ENCODE measurements at regions not wholly inside any gene's neighbourhood (a gene's known extent, or its start where the extent isn't known, plus 50 kb on each side); places are given as distances from the start of the nearest gene placed in this dataset.

DNA sequence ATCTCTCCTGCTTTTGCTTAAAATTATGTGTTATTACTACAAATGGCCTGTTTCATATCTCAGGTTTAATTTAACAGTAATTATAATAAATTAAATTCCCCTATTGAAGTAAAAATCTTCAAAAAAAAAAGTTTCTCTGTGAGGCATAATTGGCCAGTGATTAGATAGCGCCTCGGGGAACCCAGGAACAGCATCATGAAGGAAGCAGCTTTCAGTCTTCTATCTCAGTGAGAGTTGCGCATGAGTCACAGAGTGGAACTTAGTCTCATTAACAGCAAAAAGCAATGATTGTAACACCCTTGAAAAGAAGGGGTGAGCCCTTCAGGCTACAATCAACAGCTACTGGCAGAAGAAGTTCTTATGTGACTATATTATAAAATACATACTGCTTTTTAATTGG, 506.2 kb upstream of the ZWINT start:
- DNase-seq (ENCODE audit: low read depth in 2 of 2) = no peak

DNA sequence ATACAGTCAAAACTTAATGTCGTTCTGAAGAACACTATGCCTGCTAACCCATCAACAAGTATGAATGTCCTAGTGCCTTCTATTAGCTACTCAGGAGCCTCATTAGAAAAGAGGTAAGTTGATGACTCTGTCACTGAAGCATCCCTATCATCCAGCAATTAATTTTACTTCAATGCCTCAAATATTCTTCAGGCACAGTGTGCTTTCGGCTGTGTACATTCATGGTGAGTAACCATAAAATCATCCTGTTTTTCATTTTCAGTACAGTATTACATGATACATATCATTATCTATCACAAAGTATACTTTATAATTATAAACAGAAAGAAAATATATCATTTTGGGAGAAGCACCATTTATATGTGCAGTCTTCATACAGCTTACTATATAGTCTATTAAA, 495.5 kb upstream of the ZWINT start:
- no peak for DNase-seq (ENCODE audit: low read depth in 2 of 2)

DNA sequence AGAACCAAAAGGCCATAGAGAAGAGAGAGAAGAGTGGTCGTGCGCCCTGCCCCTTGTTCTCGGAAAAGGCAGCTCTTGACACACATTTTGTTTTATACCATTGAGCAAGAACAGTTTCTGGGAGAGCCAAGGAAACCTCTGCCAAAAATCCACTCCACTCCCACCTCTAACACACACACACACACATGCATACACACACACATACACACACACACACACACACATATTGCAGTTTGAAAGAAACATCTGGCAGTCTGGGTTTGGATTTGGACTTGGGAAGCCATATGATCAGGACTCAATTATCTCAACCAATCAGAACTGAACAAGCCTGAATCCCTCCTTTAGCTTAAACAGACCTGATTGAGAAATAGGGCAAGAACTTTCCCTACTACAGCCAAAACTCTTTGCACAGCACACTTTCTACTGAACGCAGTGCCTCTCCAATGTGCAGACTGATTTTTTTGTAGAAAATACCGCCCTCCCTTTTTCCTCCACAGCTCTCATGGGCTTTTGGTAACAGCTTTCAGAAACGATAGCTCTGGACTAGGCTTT, 484.0 kb upstream of the ZWINT start:
- no peak for DNase-seq (ENCODE audit: low read depth in 2 of 2)

DNA sequence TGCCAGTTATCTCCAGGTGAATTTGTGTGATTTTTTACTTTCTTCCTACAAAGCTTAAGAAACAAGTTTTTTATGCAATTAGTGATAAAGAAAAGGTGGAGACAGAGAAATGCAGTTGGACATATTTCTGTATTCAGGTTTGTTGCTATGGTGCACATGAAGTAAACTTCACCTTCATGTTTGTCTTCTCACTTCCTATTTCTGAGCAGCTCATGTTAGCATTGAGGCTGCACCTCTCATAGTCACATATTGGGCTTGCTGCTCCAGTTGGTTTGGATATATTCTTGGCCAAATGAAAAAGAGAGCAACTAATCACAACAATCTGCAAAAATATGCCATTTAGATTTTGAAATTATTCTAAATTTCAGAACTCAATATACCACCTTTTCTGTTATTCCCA, 475.6 kb upstream of the ZWINT start:
- DNase-seq (ENCODE audit: low read depth in 2 of 2) = no peak

DNA sequence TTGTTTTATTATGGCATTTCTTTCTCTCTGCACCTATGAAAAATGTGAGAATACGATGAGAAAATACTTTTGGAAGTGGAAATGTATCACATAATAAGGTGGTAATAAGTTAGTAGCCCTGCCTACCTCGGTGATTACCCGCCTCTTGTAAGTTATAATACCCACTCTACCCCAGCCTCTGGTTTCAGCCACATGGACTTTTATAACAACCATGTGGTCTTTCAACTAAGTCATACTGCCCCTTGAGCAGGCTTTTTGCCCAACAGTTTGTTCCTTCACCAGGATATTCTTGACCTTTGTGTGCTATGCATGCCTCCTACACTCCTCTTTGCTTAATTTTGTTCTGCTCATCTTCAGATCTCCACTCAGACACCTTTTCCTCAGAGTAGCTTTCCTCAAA, 470.6 kb upstream of the ZWINT start:
- no peak for DNase-seq (ENCODE audit: low read depth in 2 of 2)

DNA sequence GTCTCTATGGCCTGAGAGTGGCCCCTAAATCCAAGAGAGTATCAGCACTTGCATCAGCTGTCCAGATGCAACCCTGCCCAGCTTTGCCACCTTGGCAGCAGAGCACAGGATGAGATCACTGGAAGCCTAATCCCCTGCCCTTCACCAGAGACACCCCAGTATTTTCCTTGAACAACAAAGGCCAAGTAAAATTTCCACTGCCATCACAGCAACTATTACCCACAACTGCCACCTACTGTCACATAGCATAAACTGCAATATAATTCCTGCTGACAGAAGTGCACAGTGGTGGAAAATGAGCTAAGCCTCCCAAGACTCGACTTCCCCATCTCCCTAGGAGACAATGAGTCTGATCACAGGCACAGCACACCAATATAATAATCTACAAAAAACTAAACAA, 462.8 kb upstream of the ZWINT start:
- no peak for DNase-seq (ENCODE audit: low read depth in 2 of 2)

DNA sequence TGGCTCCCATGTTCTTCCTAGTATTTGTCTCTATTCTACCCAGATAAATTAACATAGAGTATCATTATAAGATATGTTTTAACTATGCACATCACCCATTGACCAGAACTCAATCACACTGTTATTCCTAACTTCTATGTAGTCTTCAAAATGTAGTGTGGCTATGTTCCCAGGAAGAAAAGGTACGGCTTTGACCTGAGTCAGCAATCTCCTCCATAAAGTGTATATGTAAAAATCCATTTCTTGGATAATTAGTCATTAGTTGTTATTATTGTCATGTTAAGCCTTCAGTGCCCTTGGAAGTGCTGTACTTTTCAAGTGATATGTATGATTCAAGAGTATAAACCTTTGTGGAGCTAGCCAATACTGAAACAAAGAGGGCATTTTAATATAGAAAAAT, 444.0 kb upstream of the ZWINT start:
- no peak for DNase-seq (ENCODE audit: low read depth in 2 of 2)

DNA sequence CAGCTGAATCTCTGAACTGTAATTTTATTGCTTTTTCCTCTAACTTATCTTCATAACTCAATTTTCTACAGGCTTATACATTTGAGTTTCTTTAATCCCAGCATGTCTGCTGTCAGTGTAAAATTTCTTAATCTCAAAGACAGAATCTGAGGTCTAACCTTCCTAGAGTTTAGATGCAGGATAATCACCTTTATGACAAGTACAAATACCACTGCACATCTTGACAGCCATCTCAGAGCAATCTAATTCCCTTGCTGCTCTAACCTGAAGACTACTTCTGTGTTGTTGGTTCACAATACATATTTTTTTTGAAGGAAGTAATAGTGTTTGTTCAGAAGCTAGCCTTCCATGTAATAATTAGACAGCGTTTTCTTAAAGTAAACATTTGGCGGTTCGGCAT, 424.2 kb upstream of the ZWINT start:
- no peak for DNase-seq (ENCODE audit: low read depth in 2 of 2)

DNA sequence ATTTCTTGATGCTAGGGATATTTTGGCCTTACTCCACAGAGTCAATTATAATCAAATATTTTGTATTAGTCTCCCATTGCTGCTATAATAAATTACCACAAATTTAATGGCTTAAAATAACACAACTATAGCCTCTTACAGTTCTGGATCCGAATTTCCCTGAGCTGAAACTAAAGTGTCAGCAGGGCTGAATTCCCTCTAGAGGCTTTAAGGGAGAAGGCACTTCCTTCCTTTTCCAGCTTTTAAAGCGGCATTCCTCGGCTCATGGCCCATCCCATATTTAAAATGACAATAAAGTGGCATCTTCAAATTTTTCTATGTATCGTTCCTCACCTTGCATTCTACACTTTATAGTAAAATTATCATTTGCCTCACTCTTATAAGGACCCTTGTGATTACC, 421.4 kb upstream of the ZWINT start:
- no peak for DNase-seq (ENCODE audit: low read depth in 2 of 2)

DNA sequence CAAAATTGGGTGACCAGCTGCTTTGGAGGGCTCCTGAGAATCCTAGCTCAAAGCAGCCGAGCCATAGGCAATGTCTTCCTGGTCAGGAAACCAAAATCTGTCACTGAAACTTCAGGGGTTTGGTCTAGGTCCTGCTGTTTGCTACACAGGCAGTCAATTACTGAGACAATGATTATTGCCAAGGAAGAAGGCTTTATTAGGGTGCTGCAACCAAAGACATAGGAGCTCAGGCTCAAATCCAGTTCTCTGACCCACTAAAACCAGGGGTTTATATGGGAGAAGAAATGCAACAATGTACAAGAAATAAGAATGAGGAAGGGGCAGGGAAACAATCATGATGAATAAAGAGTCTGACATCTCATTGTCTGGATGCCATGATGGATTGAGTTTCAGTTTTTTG, 410.3 kb upstream of the ZWINT start:
- DNase-seq (ENCODE audit: low read depth in 2 of 2) = no peak

DNA sequence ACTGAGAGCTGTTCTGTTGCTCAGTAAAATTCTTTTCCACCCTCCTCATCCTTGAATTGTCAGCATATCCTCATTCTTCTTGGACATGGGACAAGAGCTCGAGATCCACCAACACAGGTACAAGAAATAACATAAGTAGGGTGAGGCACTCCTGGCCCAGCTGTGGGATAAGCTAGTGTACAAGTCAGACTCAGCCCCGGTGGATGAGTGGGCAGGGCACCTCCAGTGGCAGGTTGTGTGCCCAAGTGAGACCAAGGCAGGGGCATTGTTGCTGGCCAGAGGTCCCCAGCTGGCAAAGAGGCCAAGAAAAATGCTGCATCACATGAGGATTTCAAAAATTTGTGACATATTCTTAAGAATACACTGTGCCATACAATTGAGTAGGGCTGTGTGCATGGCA, 402.0 kb upstream of the ZWINT start:
- DNase-seq (ENCODE audit: low read depth in 2 of 2) = no peak

DNA sequence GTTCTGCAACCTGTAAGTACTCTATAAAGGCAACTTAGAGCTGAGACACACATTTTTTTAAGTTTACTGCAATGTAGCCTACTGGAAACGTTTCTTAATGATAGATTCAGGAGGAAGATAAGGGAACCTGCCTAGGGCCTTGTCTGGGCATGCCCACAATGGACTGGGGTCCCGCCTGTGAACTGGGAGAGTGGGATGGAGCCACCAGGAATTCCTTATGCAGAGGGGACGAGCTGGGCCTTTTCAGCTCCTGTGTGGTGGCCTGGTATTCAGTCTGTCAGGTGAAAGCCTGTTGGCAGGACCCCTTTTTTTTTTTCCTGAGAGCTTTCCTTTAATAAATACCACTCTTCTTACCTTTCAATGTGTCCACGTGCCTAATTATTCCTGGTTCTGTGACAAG, 384.4 kb upstream of the ZWINT start:
- no peak for DNase-seq (ENCODE audit: low read depth in 2 of 2)

DNA sequence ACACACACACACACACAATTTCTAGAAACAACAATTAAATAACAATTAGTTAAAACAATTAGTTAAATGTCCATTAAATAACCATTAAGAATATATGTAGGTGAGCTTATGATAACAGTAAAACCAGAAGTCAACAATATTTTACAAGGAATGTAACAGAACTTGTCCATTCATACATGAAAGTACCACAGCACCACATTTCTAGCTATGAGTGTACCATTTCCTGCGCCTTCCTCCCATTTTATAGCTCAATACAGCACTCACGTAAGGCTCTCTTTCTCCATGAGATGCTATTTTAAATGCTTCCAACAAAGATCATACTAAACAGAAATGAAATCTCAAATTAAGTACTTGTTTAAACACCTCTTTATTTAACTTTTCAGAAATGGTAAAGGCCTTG, 367.3 kb upstream of the ZWINT start:
- no peak for DNase-seq (ENCODE audit: low read depth in 2 of 2)

DNA sequence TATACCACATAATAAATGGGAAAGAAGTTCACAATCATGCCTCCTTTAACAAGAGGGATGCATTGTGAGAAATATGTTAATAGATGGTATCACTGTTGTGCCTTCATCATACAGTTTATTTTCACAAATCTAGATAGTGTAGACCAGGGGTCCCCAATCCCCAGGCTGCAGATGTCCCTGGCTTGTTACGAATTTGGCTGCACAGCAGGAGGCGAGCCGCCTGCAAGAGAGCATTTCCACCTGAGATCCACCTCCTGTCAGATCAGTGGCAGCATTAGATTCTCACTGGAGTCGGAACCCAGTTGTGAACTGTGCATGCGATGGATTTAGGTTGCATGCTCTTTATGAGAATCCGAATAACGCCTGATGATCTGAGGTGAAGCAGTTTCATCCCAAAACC, 361.9 kb upstream of the ZWINT start:
- no peak for DNase-seq (ENCODE audit: low read depth in 2 of 2)

DNA sequence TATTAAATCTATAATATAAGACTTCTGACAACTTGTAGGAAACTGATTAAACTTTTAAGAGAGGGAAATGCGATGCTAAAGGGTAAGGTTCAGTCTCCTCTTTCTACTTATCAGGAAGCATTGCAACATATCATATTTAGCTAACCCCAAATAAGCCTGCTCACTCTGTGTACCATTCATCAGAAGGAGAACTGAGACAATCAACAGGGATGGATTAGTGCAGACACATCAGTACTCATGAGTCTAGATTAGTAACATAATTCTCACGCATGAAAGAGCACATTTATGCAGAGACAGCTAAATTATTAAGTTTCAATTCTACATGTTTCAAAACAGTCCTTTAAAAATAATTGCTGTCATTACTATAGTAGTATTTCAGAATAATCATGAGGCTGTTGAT, 354.2 kb upstream of the ZWINT start:
- no peak for DNase-seq (ENCODE audit: low read depth in 2 of 2)

DNA sequence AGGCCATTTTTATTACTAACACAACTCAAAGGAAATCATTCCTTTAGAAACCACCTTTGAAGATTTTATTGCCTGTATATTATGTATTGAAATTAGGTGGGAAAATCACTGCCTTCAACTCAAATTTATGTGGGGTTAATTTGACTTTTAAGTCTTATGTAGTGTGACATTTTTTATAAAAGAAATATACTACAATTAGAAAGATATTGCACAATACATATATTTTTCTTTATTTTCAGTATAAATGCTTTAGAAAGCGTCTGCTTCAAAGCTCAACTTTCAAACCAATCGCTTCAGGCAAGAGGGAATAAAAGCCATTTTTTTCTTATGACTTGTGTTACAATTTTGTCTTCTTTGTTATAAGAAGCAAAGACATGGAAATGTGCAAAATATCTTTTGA, 337.4 kb upstream of the ZWINT start:
- no peak for DNase-seq (ENCODE audit: low read depth in 2 of 2)

DNA sequence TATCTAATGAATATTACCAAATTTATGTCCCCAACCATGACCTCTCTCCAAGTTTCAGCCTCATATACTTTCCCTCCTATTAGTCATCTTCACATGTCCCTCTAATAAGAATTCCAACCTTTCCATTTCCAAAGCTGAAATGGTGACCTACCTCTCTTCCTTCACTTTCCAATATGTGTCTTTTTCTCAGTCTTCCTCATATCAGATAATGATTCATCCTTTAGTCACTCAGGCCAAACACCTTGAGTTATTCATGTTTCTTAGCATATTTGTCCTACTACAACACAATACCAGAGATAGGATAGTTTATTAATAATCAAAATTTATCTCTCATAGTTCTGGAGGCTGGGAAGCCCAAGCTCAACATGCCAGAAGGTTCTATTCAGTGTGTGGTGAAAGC, 318.5 kb upstream of the ZWINT start:
- no peak for DNase-seq (ENCODE audit: low read depth in 2 of 2)

DNA sequence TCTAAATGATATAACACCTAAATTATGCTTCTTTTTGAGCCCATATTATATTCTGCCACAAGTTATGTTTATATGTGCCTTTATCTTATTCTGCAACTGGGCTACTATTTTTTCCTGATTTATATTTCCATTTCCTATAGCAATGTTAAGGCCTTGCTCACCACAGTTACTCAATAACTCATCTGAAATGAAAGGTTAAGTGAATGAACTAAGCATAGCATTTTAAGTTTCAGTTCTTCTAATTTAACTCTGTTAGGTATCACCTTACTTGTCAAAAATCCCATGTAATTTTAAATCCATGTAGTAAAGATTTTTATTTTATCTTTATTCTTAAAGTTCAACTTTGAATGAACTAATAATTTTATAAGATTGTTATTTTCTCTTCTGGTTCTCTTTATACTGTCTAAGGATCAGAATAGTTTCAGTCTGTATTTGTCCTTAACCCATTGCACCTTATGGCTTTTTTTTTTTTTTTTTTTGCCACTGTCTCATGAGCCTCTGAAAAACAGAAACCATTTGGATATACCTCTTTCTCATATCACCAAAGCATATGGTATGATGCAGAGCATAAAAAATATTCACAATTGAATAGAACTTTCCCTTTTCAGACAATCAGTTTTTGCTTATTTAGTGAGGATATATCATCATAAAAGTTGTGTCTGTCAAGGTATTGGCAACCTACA, 301.8 kb upstream of the ZWINT start:
- no peak for DNase-seq (ENCODE audit: low read depth in 2 of 2)

DNA sequence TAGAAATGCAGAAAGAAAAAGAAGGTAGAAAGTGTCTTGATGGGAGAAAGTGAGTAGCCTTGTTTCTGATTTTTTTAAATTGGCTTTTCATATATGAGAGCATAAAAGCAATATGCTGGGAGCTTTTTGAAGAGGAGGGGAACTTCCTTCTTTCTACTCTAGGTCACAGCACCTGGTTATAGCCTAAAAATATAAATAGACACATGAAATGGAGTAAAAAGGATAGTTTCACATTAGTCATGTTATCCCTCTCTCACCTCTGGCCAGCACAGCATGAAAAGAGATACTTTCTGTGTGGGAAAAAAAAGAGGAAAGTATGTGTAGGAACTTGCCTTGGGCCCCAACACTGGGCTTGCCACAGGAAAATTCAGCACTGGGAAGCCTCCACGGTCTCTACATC, 292.2 kb upstream of the ZWINT start:
- DNase-seq (ENCODE audit: low read depth in 2 of 2) = no peak

DNA sequence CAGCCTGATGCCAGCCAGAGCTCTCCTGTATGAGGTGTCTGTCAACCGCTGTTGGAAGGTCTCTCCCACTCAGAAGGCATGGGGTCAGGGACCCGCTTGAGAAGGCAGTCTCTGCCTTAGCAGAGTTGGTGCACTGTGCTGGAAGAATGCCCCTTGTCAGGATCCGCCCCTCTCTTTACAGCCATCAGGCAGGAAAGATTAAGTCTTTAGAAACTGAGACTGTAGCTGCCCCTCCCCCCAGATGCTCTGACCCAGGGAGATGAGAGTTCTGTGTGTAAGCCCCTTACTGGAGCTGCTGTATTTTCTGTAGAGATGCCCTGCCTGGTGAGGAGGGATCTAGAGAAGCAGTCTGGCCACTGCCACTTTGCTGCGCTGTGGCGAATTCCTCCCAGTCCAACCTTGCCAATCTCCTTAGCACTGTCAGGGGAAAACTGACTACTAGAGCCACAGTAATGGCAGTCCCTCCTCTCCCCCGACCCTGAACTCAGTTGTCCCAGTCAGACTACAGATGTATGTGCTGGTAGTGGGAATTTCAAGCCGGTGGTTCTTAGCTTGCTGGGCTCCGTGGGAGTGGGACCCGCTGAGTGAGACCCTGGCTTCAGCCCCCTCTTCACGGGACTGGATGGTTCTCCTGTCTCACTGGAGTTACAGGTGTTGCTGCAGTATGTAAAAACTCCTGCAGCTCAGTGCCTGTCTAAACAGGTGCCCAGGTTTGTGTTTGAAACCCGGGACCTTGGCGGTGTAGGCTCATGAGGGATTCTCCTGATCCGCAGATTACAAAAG, 285.5 kb upstream of the ZWINT start:
- DNase-seq (ENCODE audit: low read depth in 2 of 2) = no peak

DNA sequence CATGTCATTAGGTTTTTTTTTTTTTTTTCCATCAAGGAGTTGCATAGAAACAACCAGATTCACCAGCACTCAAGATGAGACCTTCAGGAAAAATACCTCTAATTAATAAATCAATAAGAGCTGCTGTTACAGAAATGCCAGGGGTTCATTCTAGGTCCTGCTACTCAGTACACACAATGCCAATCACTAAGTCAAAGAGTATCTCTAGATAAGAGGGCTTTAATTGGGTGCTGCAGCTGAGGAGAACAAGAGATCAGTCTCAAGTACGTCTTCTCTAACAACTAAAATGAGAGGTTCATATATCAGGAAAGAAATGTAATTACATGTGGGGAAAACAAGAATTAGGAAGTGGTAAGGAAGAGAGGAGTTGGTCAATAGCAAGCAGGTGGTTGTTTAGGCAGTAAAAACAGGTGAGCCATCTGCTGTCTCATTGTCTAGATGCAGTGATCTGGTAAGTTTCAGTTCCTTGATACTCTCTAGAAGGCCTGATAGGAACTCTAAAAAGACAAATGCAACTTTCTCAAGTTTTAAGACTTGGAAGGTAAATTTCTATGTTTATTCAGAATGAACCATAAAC, 272.9 kb upstream of the ZWINT start:
- no peak for DNase-seq (ENCODE audit: low read depth in 2 of 2)

DNA sequence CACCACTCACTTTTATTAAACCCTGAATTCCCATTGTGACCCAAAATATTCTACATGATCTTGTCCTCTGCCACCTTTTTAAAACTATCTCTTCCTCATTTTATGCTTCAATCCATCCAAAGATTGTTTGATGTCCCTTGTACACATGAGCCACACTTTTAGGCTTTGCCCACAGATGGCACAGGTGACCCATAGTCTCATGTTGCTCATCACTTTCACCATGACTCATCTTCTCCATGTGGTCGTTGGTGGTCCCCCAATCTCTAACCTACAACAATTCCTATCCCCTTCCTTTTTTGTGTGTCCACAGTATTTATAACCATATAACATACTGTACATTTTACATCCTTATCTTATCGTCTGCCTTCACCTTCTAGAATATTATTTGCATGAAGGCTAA, 271.5 kb upstream of the ZWINT start:
- no peak for DNase-seq (ENCODE audit: low read depth in 2 of 2)

DNA sequence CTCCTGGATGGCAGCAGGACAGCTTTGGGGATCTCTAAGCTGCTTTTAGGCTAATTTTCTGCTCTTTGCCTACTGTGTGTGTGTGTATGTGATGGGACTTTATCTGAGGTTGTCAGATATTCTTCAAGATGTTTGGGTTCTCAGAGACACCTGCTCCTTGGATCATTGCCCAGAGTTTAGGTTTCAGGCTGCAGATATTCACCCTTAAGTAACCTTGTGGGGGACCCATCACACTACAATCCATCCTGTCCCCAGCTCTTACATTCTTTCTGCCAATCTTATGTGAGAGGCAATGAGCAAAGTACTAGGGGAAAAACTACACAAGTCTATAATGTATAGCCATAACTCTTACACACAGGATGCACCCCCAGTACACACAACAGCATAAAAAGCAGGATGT, 263.0 kb upstream of the ZWINT start:
- DNase-seq (ENCODE audit: low read depth in 2 of 2) = no peak
